ENCODE measurements at regions not wholly inside any gene's neighbourhood (a gene's known extent, or its start where the extent isn't known, plus 50 kb on each side); places are given as distances from the start of the nearest gene placed in this dataset.

DNA sequence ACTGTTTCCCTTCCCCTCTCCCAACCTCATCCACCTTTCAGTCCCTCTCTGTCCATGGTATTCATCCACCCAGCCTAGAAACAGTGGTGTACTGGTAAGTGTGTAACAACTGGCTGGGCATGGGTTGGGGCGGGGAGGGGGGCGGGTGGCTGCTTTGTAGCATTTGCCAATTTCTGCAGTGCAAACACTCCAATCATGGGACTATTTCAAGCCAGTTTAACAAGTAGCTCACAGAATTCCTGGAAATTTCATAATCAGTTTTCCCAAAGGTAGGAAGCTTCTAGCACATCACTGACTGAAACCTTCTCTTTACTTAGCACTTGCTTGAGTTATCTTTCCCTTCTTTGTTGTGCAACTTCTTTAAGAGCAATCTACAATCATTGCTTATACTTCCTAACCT lies 100.8 kb upstream of the WASF3 start:
- DNase-seq, result no peak

GRCh38 chr13:26457212-26457611 lies 100.3 kb upstream of the WASF3 start:
- no peak for DNase-seq

GRCh38 chr13:26458196-26458749 lies 99.2 kb upstream of the WASF3 start:
- DNase-seq, result no peak

DNA sequence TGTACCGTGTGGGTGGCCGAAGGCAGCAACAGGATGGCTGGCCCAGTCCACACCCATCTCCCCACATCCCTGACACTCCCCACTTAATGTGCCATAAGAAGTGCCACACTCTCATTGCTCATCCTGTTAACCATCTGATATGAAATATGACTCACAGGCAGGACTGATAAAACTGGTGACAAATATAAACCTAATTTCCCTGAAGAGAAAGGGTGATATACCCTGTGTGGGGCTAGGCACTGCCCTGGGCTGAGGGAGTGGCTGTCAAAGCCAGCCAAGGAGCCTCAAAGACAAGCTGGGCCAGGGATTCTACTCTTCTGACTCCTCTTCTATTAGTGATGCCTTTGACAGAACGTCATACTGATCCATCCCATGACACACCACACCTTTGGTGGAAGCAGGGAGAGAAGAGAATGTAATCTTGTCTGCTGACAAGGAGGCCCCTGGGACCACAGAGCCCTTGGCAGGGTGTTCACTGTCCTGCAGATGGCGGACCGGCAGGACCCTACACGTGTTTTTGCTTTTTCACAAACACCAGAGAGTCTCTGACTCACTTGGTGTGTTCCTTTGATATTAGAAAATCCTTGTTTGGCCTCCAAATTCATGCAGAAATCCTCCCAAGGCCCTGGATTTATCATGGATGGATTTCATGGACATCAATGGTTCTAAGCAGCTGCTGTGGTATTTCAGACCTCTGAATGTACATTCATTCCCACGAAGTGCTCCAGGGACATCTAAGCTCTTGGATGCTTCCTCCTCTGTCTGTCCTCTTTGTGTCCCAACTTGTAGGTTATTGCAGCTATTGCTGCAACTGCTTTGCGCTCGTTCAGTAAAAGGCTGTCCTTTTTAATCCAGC lies 98.0 kb upstream of the WASF3 start:
- no peak for DNase-seq

DNA sequence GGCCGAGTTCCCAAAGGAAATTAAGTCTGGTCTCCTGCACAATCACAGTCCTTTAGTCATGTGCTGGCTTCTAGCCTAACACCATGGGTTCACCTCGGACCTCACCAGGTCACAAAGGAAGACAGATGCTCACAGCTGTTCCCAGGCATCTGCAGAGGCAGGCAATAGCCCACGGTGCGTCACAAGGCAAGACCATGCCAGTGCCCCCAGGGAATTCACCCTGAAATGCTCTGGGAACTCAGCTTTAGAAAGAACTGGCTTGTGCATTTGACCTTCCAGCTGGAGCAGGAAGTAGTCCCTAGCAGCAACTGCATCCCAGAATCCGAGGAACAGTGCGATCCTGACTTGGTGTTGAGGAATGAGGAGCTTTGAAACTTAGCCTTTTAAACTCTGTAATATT lies 96.8 kb upstream of the WASF3 start:
- no peak for DNase-seq

GRCh38 chr13:26463296-26463695 lies 94.2 kb upstream of the WASF3 start:
- no peak for DNase-seq

- DNase-seq, result no peak
These were observed 93.6 kb upstream of the WASF3 start for GRCh38 chr13:26463848-26464247.

DNA sequence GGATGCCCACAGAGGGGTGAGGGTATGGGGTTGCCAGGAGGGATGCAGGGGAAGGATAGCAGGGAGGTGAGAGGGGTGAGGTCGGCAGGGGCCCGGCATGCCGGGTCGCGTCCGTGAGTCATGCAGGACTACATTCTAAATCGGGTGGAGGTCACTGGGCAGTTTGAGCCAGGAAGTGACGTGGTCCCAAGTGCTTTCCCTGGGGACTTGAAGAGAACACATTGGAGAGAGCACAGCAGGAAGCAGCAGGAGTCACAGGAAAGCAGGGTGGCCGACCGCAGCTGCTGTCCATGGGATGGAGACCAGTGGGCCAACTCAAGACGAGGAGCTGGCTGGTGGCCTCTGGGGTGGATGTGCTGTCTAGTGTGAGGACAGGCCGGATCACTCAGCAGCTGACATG lies 92.0 kb upstream of the WASF3 start:
- DNase-seq, result no peak

DNA sequence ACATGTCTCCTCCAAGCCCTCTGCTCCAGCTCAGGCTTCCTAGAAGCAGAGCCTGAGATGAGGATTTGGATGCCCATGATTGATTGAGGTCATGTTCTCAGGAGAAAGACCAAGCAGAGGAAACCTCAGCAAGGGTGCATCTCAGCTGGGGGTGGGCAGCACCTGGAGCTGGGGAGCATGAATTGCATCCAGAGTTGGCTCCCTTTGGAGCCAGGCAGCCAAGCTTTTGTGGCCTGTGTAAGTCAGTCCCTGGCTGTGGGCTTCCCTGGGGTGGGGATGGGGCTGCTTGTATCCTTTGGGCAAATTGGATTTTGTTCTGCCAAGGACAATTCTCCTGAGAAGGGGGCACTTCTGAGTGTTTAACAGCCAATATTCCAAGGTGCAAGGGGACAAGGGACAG lies 91.5 kb upstream of the WASF3 start:
- no peak for DNase-seq

DNA sequence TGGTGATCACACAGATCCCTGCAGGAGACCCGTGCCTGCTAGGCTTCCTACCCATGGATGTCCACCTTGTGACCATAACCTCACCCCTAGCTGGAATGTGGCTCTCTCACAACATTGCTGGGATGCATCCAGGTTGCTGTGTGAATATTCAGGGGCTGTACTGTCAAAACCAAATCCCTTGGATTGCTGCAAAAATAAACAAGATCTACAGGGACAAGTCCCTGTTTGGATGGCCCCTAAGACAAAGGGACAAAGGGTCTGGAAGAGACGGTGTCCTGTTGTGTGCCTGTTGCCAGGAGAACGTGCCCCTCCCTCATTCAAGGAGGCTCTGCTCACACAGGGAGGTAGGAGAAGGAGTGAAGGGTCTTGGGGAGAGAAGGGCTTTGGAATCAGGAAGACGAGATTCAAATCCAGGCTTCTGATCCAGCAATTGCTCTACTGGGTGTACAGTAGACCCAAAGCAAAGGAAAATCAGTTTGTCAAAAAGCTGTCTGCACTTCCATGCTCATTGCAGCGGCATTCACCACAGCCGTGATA lies 89.2 kb upstream of the WASF3 start:
- no peak for DNase-seq

DNA sequence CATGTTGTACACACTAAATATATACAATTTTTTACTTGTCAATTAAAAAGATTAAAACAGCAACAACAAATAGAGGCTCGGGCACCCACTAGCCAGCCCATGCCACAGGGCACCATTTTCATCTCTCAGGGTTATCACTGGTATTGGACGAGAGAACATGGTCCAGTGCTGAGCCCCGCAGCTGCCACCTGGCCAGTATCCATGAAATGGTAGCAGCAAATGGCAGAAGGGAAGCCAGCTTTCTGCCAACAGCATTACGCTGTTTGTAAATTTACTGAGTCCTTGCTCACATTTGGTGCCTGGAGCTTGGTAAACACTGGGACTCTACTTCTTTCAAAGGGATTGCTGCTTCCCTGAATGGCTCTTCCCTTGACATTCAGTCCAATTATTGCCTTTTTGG lies 87.9 kb upstream of the WASF3 start:
- DNase-seq, result no peak

DNA sequence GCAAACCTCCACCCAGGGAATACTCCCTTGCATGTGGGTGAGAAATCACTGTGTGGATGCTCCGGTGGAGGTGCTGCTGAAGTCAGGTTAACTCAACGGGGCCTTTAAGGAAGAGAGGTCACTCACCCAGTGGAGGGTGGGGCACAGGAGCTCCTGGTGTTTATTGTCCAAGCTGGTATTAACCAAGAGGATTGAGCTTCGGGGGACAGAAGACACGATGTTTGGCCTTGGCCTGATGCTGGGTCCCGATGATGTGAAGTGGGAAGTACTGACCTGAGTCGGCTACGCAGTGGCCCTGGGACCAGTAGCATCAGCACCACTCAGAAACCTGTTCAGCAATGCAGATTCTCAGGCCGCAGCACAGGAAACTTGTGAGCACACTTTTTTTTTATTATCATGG lies 85.7 kb upstream of the WASF3 start:
- no peak for DNase-seq

GRCh38 chr13:26473571-26474230 lies 83.8 kb upstream of the WASF3 start:
- no peak for DNase-seq

DNA sequence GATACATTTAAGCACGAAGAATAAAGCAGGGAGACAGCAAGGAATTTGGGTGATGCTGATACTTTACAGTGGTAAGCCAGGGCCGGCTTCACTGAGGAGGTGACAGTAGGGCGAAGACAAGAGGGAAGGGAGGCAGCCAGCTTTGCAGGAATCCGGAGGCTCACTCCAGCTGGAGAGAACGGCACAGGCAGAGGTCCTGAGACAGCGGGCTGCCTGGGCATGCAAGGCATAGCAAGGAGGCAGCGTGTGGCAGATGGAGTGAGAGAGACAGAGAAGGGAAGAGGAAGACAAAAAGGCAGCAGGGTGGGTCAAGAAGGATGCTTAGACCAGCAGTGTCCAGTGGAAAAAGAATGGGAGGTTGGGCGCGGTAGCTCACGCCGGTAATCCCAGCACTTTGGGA lies 83.2 kb upstream of the WASF3 start:
- DNase-seq, result no peak

- DNase-seq, result no peak
These were observed 82.0 kb upstream of the WASF3 start for GRCh38 chr13:26475176-26476110.

DNA sequence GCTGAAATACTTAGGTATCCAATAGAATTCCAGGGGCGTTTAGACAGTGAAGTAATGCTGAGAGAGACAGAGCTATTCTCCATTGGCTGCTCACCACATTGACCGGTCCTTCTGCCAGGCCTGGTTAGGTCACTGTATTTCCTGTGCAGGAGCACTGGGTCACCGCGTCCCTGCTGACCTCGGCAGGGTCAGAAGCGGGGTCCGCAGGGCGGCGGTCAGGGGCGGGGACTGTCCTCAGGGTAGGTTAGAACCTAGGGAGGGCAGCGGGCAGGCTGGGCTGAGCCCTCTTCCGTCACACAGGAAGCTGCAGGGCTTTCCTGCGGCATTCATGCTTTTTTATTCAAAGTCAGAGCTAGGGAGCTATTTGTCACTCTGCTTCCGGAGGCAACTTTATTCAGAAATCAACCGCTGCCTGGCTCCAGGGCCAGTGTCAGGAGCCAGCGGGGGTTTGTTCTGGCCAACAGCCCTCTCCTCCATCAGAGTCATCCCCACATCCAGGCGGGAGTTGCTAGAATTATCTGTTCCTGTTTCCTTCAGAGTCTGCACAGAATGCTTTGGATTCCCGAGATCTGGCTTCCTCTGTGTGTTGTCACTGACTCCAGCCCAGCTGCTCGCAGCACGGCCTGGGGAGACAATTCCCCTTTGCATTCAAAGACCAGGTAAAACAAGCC lies 81.2 kb upstream of the WASF3 start:
- DNase-seq, result no peak

- no peak for DNase-seq
These were observed 80.7 kb upstream of the WASF3 start for GRCh38 chr13:26476782-26477142.

- DNase-seq, result no peak
These were observed 79.8 kb upstream of the WASF3 start for GRCh38 chr13:26477681-26478080.

GRCh38 chr13:26480246-26480855 lies 77.1 kb upstream of the WASF3 start:
- no peak for DNase-seq

- DNase-seq, result peak; percentile 78
These were observed 74.9 kb upstream of the WASF3 start for GRCh38 chr13:26482451-26483197.

DNA sequence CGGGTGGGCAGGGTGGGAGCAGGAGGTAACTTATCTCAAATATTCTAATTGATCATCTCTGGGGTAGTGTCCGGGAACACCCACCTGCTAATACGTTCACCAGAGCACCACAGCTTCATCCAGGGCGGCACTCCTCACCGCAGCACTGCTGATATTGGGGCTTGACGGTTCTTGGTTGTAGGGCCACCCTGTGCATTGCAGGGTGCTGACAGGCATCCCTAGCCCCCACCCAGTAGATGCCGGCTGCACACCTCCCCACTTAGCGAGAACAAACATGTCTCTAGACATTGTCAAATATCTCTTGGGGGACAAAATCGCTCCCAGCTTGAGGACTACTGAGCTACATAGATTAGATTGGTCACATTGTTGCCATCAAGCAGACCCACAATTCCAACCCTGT lies 73.9 kb upstream of the WASF3 start:
- DNase-seq, result no peak

Data from inflammatory macrophage (primary cell).